T1000 (cell line): ENCODE measurements at regions not wholly inside any gene's neighbourhood (a gene's known extent, or its start where the extent isn't known, plus 50 kb on each side); places are given as distances from the start of the nearest gene placed in this dataset.
"Not testable (repeated sequence)": the region's sequence is repeated elsewhere in the genome, so short reads cannot be mapped to it uniquely, and the experiment has no call there.

ENCODE experiments used
- DNase-seq: peaks from one replicate; lab custom pipeline; 2025; ENCODE audit warnings: mixed read lengths; lab: John Stamatoyannopoulos, UW

- DNase-seq = no peak
Observed at GRCh38 chr6:48512390-48512789, 401.4 kb upstream of the PTCHD4 start.

GRCh38 chr6:48511378-48511777 is 400.4 kb upstream of the PTCHD4 start:
- no peak for DNase-seq

- DNase-seq = no peak
Observed at GRCh38 chr6:48505621-48506020, 394.6 kb upstream of the PTCHD4 start.

GRCh38 chr6:48493432-48493831 is 382.4 kb upstream of the PTCHD4 start:
- DNase-seq = not testable (repeated sequence)

GRCh38 chr6:48490658-48491057 is 379.7 kb upstream of the PTCHD4 start:
- DNase-seq = no peak

- DNase-seq = no peak
Observed at GRCh38 chr6:48486876-48487275, 375.9 kb upstream of the PTCHD4 start.

- no peak for DNase-seq
Observed at GRCh38 chr6:48486373-48486772, 375.4 kb upstream of the PTCHD4 start.

- no peak for DNase-seq
Observed at GRCh38 chr6:48476257-48476656, 365.3 kb upstream of the PTCHD4 start.

- no peak for DNase-seq
Observed at GRCh38 chr6:48475275-48475674, 364.3 kb upstream of the PTCHD4 start.

GRCh38 chr6:48474830-48475229 is 363.8 kb upstream of the PTCHD4 start:
- no peak for DNase-seq

GRCh38 chr6:48474136-48474535 is 363.1 kb upstream of the PTCHD4 start:
- DNase-seq = no peak

GRCh38 chr6:48472535-48472934 is 361.5 kb upstream of the PTCHD4 start:
- DNase-seq = no peak

GRCh38 chr6:48472091-48472490 is 361.1 kb upstream of the PTCHD4 start:
- no peak for DNase-seq

GRCh38 chr6:48471326-48471725 is 360.3 kb upstream of the PTCHD4 start:
- DNase-seq = no peak

- DNase-seq = no peak
Observed at GRCh38 chr6:48449002-48449401, 338.0 kb upstream of the PTCHD4 start.

GRCh38 chr6:48447251-48447650 is 336.3 kb upstream of the PTCHD4 start:
- DNase-seq = no peak

GRCh38 chr6:48429610-48430009 is 318.6 kb upstream of the PTCHD4 start:
- DNase-seq = no peak

GRCh38 chr6:48429021-48429420 is 318.0 kb upstream of the PTCHD4 start:
- DNase-seq = no peak

- peak; percentile 16 for DNase-seq
Observed at GRCh38 chr6:48426636-48427035, 315.6 kb upstream of the PTCHD4 start.

GRCh38 chr6:48423640-48424365 is 312.8 kb upstream of the PTCHD4 start:
- no peak for DNase-seq

- no peak for DNase-seq
Observed at GRCh38 chr6:48419992-48420391, 309.0 kb upstream of the PTCHD4 start.

GRCh38 chr6:48417927-48418326 is 306.9 kb upstream of the PTCHD4 start:
- no peak for DNase-seq

GRCh38 chr6:48412656-48413055 is 301.7 kb upstream of the PTCHD4 start:
- no peak for DNase-seq

GRCh38 chr6:48404927-48405326 is 293.9 kb upstream of the PTCHD4 start:
- no peak for DNase-seq
